RWPE1 (cell line): ENCODE measurements at regions not wholly inside any gene's neighbourhood (a gene's known extent, or its start where the extent isn't known, plus 50 kb on each side); places are given as distances from the start of the nearest gene placed in this dataset.
"Not testable (repeated sequence)": the region's sequence is repeated elsewhere in the genome, so short reads cannot be mapped to it uniquely, and the experiment has no call there.

Source experiments
- CTCF ChIA-PET: fragments of 350-600 bp; sonication (Branson Sonifier 250); formaldehyde crosslinking; extraction: SDS; loops from one replicate; lab custom pipeline; 2021; lab: Yijun Ruan, JAX
- POLR2A ChIA-PET: fragments of 400-600 bp; formaldehyde crosslinking; extraction: SDS; loops from one replicate; lab custom pipeline; 2020; ENCODE audit warnings: antibody characterized with exemption; ENCODE audit not compliant: low non-redundant PET; lab: Yijun Ruan, JAX
- DNase-seq: peaks from one replicate; pipeline ENCODE4 v3.0.0; 2012; ENCODE audit warnings: low spot score
- H3K27ac ChIP-seq: fragments of 450-650 bp; 2 replicates; pipeline ENCODE4 v1.5.1; 2017
- TF ChIP-seq, protein P1 (sequence below): fragments of 450-650 bp; conservative IDR thresholded peaks from 2 replicates; pipeline ENCODE4 v1.5.1; 2017; ENCODE audit warnings: low read depth, mild to moderate bottlenecking

DNA sequence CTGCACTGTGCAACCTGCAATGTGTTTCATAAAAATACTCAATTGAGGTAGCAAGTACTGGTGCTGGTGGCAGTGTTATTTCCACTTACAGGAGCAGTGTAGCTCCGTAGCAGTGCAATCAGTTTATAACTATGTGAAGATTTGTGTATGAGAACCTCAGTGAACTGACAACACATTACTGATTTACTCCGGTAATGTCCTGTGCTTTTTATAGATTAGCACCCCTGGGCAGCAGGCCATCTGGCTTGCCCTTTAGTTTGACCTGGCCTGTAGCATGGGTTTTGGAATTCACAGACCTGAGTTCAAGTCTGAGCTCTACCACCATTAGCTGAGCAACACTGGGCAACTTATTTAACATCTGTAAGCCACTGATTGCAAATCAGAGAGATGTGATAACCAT is 78.6 kb upstream of the GBA3 start:
- ChIA-PET POLR2A (no interaction called here), CTCF (interaction anchor here (0.6 kb wide), 1 partner anchor 105 kb away, joined by 3 read pairs; no protein-coding TSS in a partner anchor)
- no peak for DNase-seq
- H3K27ac ChIP-seq: no peak overlapping the region
- TF ChIP-seq, protein P1, sequence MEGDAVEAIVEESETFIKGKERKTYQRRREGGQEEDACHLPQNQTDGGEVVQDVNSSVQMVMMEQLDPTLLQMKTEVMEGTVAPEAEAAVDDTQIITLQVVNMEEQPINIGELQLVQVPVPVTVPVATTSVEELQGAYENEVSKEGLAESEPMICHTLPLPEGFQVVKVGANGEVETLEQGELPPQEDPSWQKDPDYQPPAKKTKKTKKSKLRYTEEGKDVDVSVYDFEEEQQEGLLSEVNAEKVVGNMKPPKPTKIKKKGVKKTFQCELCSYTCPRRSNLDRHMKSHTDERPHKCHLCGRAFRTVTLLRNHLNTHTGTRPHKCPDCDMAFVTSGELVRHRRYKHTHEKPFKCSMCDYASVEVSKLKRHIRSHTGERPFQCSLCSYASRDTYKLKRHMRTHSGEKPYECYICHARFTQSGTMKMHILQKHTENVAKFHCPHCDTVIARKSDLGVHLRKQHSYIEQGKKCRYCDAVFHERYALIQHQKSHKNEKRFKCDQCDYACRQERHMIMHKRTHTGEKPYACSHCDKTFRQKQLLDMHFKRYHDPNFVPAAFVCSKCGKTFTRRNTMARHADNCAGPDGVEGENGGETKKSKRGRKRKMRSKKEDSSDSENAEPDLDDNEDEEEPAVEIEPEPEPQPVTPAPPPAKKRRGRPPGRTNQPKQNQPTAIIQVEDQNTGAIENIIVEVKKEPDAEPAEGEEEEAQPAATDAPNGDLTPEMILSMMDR: no peak

DNA sequence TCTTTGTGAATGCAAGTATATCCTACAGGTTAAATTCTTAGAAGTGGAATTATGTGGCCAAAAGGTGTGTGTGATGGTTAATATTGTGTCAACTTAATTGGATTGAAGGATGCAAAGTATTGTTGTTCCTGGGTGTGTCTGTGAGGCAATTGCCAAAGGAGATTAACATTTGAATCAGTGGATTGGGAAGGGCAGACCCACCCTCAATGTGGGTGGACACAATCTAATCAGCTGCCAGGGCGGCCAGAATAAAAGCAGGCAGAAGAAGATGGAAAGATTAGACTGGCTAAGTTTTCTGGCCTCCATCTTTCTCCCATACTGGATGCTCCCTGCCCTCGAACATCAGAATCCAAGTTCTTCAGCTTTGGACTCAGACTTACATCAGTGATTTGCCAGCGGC is 76.2 kb upstream of the GBA3 start:
- POLR2A ChIA-PET: no interaction called here
- CTCF ChIA-PET: no interaction called here

DNA sequence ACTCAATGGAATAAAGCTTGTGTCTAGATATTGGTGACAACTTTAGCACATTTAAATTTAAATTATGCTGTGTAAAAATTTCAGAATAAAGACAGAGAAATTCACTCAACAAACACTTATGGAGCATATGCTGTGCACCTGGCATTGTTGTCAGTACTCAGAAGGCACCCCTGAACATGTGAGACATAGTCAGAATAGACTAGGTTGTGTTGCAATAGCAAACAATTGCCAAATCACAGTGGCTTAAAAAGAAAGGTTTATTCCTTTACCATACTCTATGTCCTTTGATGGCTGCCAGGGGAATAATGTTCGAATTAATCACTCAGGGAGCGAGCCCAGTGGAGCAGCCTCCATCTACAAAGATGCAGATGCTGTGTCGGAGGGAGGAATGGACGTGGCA is 72.6 kb upstream of the GBA3 start:
- H3K27ac ChIP-seq, CTCF ChIA-PET, POLR2A ChIA-PET, DNase-seq: not testable (repeated sequence)

More for the DNA sequence above, 76.2 kb upstream of the GBA3 start:
- DNase-seq: no peak
- TF ChIP-seq, protein P1: no peak
- H3K27ac ChIP-seq: no peak overlapping the region

DNA sequence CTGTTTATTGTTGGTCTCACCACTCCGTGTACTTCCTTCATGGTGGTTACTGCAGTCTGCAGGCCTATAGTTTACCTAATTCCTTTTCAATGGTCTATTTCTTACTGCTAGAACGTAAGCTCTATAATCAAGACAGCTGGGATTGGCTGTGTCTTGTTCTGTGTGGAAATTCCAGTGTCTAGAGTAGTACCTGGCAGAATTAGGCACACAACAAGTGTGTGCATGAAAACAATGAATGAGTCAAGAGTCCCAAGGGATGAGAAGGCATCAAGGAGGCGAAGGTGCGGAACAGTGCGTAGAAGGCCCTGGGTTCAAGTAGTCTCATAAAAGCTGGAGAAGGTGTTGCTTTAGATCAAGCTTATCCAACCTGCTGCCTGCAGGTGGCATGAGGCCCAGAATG is 70.8 kb upstream of the GBA3 start:
- DNase-seq, H3K27ac ChIP-seq, POLR2A ChIA-PET: not testable (repeated sequence)
- CTCF ChIA-PET: interaction anchor here (0.7 kb wide), 1 partner anchor 126 kb away, joined by 3 read pairs; no protein-coding TSS in a partner anchor

DNA sequence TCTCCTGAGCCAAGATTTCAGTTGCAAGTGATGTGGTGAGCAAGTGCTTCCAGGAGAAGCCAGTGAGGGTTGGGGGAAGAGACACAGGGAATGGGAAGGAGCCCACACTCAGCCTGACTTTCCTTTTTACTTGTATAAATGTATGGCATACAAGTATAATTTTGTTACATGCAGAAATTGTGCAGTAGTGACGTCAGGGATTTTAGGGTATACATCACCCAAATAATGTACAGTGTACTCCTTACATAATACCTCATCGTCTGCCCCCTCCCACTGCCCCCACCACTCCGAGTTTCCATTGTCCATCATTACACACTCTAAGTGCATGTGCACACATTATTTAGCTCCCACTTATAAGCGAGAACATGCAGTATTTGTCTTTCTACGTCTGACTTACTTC is 68.7 kb upstream of the GBA3 start:
- CTCF ChIA-PET: interaction anchor here (0.6 kb wide), 1 partner anchor 276 kb away, joined by 3 read pairs; no protein-coding TSS in a partner anchor
- POLR2A ChIA-PET, DNase-seq, H3K27ac ChIP-seq: not testable (repeated sequence)

DNA sequence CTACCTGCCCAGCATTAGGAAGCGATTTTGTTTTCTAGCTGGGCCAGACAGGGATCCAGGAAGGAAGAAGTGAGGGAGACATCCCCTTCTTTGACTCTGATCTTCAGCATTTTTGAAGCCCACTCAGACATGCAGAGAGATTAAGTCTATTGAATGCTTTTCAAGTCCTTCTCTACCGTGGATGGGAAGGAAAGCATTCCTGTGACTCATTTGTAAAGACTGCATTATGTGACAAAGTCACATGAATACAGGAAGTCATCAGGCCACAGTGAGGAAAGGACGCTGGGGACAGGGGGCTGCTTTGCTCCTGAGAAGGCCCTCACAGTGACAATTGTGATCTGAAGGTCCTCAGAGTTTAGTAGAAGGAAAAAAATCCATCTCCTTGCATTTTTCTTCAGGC is 67.4 kb upstream of the GBA3 start:
- H3K27ac ChIP-seq: no peak overlapping the region
- TF ChIP-seq, protein P1: no peak
- no peak for DNase-seq
- POLR2A ChIA-PET: no interaction called here
- CTCF ChIA-PET: no interaction called here

DNA sequence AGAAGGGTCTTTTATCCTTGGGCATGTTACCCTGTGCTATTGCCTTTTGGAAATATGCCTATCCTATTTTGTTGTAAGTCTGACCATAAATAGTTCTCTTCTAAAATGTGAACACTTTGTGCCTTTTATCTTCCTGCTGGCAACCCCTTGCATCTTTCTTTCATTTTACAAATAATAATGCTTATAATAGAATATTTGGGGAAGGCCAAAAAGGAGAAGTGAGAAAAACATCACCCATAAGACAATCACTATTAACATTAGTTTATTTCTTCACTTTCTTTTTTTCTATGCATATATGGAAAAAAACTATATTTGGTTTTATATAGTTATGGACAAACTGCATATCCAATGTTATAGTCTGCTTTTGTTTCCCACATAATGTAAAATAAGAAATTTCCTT is 64.9 kb upstream of the GBA3 start:
- POLR2A ChIA-PET, DNase-seq, H3K27ac ChIP-seq: not testable (repeated sequence)
- CTCF ChIA-PET: interaction anchor here (0.7 kb wide), 1 partner anchor 10 kb away, joined by 3 read pairs; no protein-coding TSS in a partner anchor

DNA sequence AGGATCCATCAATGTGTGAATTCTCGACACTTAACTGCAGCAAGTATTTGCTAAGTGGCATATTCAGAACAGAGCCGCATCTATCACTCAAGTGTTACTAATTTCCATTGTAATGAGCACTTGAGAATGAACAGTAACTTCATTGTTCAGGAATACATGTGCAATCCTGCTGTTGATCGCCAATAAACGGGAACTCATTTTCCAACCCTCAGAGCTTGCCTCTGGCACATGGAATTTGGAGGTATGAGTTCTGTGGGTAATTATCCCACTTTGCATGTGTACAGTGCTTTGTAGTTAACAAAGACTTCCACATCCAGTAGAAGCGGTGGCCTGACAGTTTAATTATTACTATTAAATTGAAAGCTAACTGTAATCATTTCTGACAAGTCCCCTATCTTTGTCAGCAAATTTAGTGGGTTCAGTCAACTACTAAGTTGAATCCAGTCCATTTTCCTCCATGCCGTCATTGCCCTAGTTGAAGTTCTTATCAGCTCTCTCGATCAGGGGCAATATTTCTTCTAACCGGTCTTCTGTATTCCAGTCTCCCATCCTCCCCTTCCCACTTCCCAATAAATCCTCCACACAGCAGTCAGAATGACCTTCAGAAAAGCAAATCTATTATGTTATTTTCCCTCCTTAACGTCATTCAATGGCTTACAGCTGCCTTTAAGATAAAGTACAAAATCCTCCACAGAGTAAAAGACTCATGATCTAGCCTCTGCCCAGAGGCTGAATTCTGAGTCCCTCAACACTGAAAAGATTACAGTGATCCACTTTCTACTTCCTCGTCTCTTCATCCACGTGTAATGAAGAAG is 62.4 kb upstream of the GBA3 start:
- DNase-seq, POLR2A ChIA-PET, CTCF ChIA-PET, H3K27ac ChIP-seq: not testable (repeated sequence)

DNA sequence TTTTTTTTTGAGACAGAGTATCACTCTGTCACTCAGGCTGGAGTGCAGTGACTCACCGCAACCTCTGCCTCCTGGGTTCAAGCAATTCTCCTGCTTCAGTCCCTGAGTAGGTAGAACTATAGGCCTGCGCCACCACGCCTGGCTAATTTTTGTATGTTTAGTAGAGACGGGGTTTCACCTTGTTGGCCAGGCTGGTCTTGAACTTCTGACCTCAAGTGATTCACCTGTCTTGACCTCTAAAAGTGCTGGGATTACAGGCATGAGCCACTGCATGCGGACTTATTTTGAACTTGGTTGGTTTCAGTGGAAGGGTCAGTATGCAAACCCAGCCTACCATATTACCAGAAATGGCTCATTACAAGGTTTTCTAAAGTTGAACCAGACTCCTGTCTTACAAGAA is 61.6 kb upstream of the GBA3 start:
- CTCF ChIA-PET, H3K27ac ChIP-seq, DNase-seq, POLR2A ChIA-PET: not testable (repeated sequence)
